SK-N-SH (cell line): ENCODE measurements at regions not wholly inside any gene's neighbourhood (a gene's known extent, or its start where the extent isn't known, plus 50 kb on each side); places are given as distances from the start of the nearest gene placed in this dataset.
"Not testable (repeated sequence)": the region's sequence is repeated elsewhere in the genome, so short reads cannot be mapped to it uniquely, and the experiment has no call there.

ENCODE experiments used
- CTCF ChIA-PET: fragments of 300-600, 350-600 bp; formaldehyde crosslinking; extraction: SDS; loops from one replicate; lab custom pipeline; 2021; lab: Yijun Ruan, JAX
- POLR2A ChIA-PET: fragments of 350-600 bp; sonication (Branson Sonifier 250); formaldehyde crosslinking; extraction: SDS; loops from one replicate; lab custom pipeline; 2020; ENCODE audit warnings: antibody characterized with exemption, inconsistent platforms; lab: Yijun Ruan, JAX
- DNase-seq: peaks from one replicate; pipeline ENCODE4 v3.0.0; 2012
- H2AFZ ChIP-seq: fragments of 200-600 bp; sonication (generic); 2 replicates; pipeline ENCODE4 v1.8.1; 2016; ENCODE audit warnings: antibody characterized with exemption, mild to moderate bottlenecking, low read depth
- H3F3A ChIP-seq: fragments of 200-600 bp; sonication (generic); replicated peaks from 2 replicates; pipeline ENCODE3; 2016; ENCODE audit warnings: antibody characterized with exemption, mild to moderate bottlenecking; ENCODE audit not compliant: insufficient read depth
- H3K27ac ChIP-seq, 2 experiments: fragments of 200-500 bp in 1 of 2; fragments of 200-600 bp in 1 of 2; sonication (Bioruptor generic) in 1 of 2; sonication (generic), shearing (Covaris generic) in 1 of 2; 2 replicates each; pipeline versions ENCODE4 v1.5.1 to v1.6.1; 2014 to 2016; ENCODE audit warnings: low read depth in 2 of 2, inconsistent platforms in 1 of 2, low read length in 1 of 2, mild to moderate bottlenecking in 1 of 2, mixed read lengths in 1 of 2
- H3K27me3 ChIP-seq: fragments of 200-600 bp; sonication (generic), shearing (Covaris generic); 2 replicates; pipeline ENCODE4 v1.6.1; 2016; ENCODE audit warnings: mixed run types; ENCODE audit not compliant: insufficient read depth
- H3K36me3 ChIP-seq, 2 experiments: fragments of 200-500 bp in 1 of 2; fragments of 200-600 bp in 1 of 2; sonication (Bioruptor generic) in 1 of 2; sonication (generic) in 1 of 2; replicated peaks in 1 of 2; 2 replicates each; pipeline versions ENCODE3 to v1.5.1; 2014 to 2016; ENCODE audit warnings: low read length in 1 of 2, mild to moderate bottlenecking in 1 of 2; ENCODE audit not compliant: insufficient read depth in 2 of 2, control insufficient read depth in 1 of 2
- H3K4me1 ChIP-seq, 2 experiments: fragments of 200-500 bp in 1 of 2; fragments of 200-600 bp in 1 of 2; sonication (Bioruptor generic) in 1 of 2; sonication (generic), shearing (Covaris generic) in 1 of 2; 2 replicates each; pipeline versions ENCODE4 v1.5.1 to v1.6.1; 2014 to 2016; ENCODE audit warnings: low read depth in 1 of 2, low read length in 1 of 2, mixed run types in 1 of 2; ENCODE audit not compliant: insufficient read depth in 2 of 2, control insufficient read depth in 1 of 2
- H3K4me2 ChIP-seq: fragments of 200-600 bp; sonication (generic), shearing (Covaris generic); 2 replicates; pipeline ENCODE4 v1.6.1; 2017; ENCODE audit warnings: mixed run types
- H3K4me3 ChIP-seq, 2 experiments: fragments of 200-500 bp in 1 of 2; fragments of 200-600 bp in 1 of 2; sonication (Bioruptor generic) in 1 of 2; sonication (generic), shearing (Covaris generic) in 1 of 2; 2 replicates each; pipeline versions ENCODE4 v1.5.1 to v1.8.1; 2014 to 2016; ENCODE audit warnings: low read depth in 2 of 2, inconsistent platforms in 1 of 2, low read length in 1 of 2, mild to moderate bottlenecking in 1 of 2, mixed read lengths in 1 of 2, moderate library complexity in 1 of 2
- H3K79me2 ChIP-seq: fragments of 200-600 bp; sonication (generic); 2 replicates; pipeline ENCODE4 v1.8.1; 2017; ENCODE audit warnings: mild to moderate bottlenecking; ENCODE audit not compliant: insufficient read depth
- H3K9ac ChIP-seq: fragments of 200-600 bp; sonication (generic); 2 replicates; pipeline ENCODE4 v1.6.1; 2017; ENCODE audit warnings: mixed run types
- H3K9me2 ChIP-seq: fragments of 200-600 bp; sonication (generic); 2 replicates; pipeline ENCODE4 v1.6.1; 2017; ENCODE audit warnings: mixed run types
- H3K9me3 ChIP-seq: fragments of 200-600 bp; sonication (generic); 2 replicates; pipeline ENCODE4 v1.6.1; 2017; ENCODE audit warnings: mixed run types, mild to moderate bottlenecking, moderate library complexity
- H4K20me1 ChIP-seq: fragments of 200-600 bp; sonication (generic); 2 replicates; pipeline ENCODE4 v1.6.1; 2017; ENCODE audit warnings: mild to moderate bottlenecking, mixed run types; ENCODE audit not compliant: insufficient read depth
- CHD2 ChIP-seq: fragments of 150-350 bp; IDR thresholded peaks from 2 replicates; pipeline ENCODE4 v1.6.1; 2018; ENCODE audit warnings: low read length; ENCODE audit not compliant: partially characterized antibody
- ELF1 ChIP-seq: IDR thresholded peaks from 2 replicates; pipeline ENCODE4 v1.4.0; 2012
- EZH2phosphoT487 ChIP-seq: fragments of 200-600 bp; sonication (generic); IDR thresholded peaks from 2 replicates; pipeline ENCODE4 v1.6.1; 2017; ENCODE audit warnings: low read depth, mixed run types, mild to moderate bottlenecking, antibody characterized with exemption, moderate library complexity, borderline replicate concordance
- FOXJ3 ChIP-seq: sonication (generic); formaldehyde crosslinking; IDR thresholded peaks from 2 replicates; pipeline ENCODE4 v1.5.1; 2020; ENCODE audit warnings: mild to moderate bottlenecking, missing genetic modification reagents
- IRF3 ChIP-seq: fragments of 150-350 bp; IDR thresholded peaks from 2 replicates; pipeline ENCODE4 v1.6.1; 2016; ENCODE audit warnings: mild to moderate bottlenecking, low read depth, low read length
- MXI1 ChIP-seq: IDR thresholded peaks from 2 replicates; pipeline ENCODE4 v1.6.1; 2012; ENCODE audit warnings: mild to moderate bottlenecking, low read depth, low read length, improper control_type of control experiment
- NFIC ChIP-seq: IDR thresholded peaks from 2 replicates; pipeline ENCODE4 v1.4.0; 2012; ENCODE audit warnings: borderline replicate concordance
- RFX5 ChIP-seq: IDR thresholded peaks from 2 replicates; pipeline ENCODE4 v1.6.1; 2012; ENCODE audit warnings: mild to moderate bottlenecking, improper control_type of control experiment, low read length
- USF2 ChIP-seq: fragments of 150-350 bp; IDR thresholded peaks from 2 replicates; pipeline ENCODE4 v1.6.1; 2017; ENCODE audit warnings: antibody characterized with exemption, low read length, low read depth, borderline replicate concordance
- WGBS: methylation state at CpG from one replicate; pipeline ENCODE4 v1.1.6; 2017; ENCODE audit warnings: low lambda C conversion rate; 5-methylcytosine and 5-hydroxymethylcytosine counted together
- TF ChIP-seq, protein P1 (sequence below): IDR thresholded peaks from 2 replicates; pipeline ENCODE4 v1.4.0; 2012; ENCODE audit warnings: low read depth

GRCh38 chr4:164096766-164097518, 602.5 kb downstream of the TMA16 start:
- H3K4me1 ChIP-seq: no peaks in the 10 kb centered on the region
- no peaks in the 10 kb centered on the region for H3F3A ChIP-seq
- no peaks in the 10 kb centered on the region for H4K20me1 ChIP-seq
- H3K4me2 ChIP-seq: no peak overlapping the region
- no peaks in the 10 kb centered on the region for H3K9me3 ChIP-seq
- H3K9ac ChIP-seq: no peak overlapping the region
- H3K4me3 ChIP-seq: no peak overlapping the region
- no peak overlapping the region for H2AFZ ChIP-seq
- H3K27me3 ChIP-seq: no peaks in the 10 kb centered on the region
- DNase-seq: no peak
- no peak overlapping the region for H3K27ac ChIP-seq
- H3K79me2 ChIP-seq: no peaks in the 10 kb centered on the region
- ChIA-PET CTCF (no interaction called here), POLR2A (no interaction called here)
- no peaks in the 10 kb centered on the region for H3K36me3 ChIP-seq
- 14% methylated on average over 5 of the region's 5 CpGs for WGBS
- H3K9me2 ChIP-seq: 0 out of 2 replicates have a peak, but pooled peaks cover 2% of the 10 kb centered on the region
- TF ChIP-seq MXI1 (no peak), EZH2phosphoT487 (no peak), NFIC (no peak), IRF3 (no peak), CHD2 (no peak), USF2 (no peak), FOXJ3 (no peak), RFX5 (no peak), ELF1 (no peak)
- TF ChIP-seq, protein P1, sequence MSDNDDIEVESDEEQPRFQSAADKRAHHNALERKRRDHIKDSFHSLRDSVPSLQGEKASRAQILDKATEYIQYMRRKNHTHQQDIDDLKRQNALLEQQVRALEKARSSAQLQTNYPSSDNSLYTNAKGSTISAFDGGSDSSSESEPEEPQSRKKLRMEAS: no peak
- TF ChIP-seq, all 33 proteins: peak for 0

GRCh38 chr4:164100741-164101365, 606.4 kb downstream of the TMA16 start:
- H3K36me3 ChIP-seq, H3K27ac ChIP-seq, H3F3A ChIP-seq, H3K9ac ChIP-seq, H2AFZ ChIP-seq, H3K4me2 ChIP-seq, DNase-seq, H3K27me3 ChIP-seq, H3K4me3 ChIP-seq, H3K9me3 ChIP-seq, H3K4me1 ChIP-seq, H3K79me2 ChIP-seq, POLR2A ChIA-PET, H3K9me2 ChIP-seq, H4K20me1 ChIP-seq, CTCF ChIA-PET: not testable (repeated sequence)
- WGBS: 23% methylated on average over 7 of the region's 23 CpGs
